ENCODE measurements at regions not wholly inside any gene's neighbourhood (a gene's known extent, or its start where the extent isn't known, plus 50 kb on each side); places are given as distances from the start of the nearest gene placed in this dataset.

DNA sequence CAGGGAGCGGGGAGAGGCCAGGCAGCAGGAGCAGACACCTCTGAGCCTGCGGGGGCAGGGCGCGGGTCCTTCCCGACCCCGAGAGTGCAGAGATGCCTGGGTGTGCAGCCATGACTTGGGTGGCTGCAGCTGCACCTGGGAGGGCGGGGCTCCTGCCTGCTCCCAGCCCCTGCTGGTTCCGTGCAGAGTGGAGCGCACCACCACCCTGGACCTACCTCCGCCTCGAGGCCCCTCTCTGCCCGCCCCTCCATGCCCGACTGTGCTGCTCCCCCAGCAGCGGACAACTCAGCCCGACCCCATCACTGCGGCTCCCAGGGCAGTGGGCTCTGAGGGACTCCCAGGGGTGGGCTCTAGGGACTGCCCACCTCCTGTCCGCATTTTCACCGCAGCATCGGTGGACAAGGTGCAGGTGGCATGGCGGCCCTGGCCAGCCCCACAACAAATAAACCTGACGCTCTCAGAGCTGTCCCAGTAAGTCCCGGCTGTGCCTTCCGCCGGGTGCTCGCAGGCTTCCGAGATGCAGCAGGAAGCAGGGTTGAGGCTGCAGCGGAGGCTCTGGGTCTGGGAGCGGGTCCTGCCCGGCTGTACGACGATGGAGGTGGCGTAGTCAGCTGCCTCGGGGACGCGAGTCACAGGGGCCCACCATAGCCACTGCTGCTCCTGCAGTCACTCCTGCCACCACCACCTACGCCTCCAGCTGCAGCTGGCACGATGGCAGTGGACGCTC is 392.0 kb upstream of the CCDC196 start:
- H3K4me3 ChIP-seq (ENCODE audit: insufficient read depth, low read depth, low read length): no peak overlapping the region
- H3K27me3 ChIP-seq (ENCODE audit: control insufficient read depth, insufficient read depth, low read length): no peaks in the 10 kb centered on the region
- DNase-seq: peak; percentile 34
- no peaks in the 10 kb centered on the region for H3K36me3 ChIP-seq (replicated peaks; ENCODE audit: control insufficient read depth, insufficient read depth, low read length)

DNA sequence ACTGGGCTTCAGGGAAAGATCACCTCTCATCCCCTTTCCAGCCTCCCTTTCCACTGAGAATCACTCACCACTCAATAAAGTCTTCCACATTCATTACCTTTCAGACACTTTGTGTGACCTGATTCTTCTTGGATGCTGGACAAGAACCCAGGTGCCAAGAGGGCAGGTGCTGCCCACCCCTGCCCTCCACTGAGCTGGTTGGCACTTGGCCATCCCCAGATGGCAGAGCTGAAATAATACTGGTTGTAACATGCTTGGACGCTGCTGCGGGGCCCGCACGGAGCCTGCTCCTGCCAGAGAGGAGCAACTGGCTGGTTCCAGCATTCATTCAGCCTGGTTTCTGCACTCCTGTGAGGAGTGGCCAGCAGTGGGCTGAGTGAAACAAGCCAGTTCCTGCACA is 386.7 kb upstream of the CCDC196 start:
- no peak for DNase-seq
- no peak overlapping the region for H3K4me3 ChIP-seq (ENCODE audit: insufficient read depth, low read depth, low read length)
- H3K36me3 ChIP-seq (replicated peaks; ENCODE audit: control insufficient read depth, insufficient read depth, low read length): no peaks in the 10 kb centered on the region
- no peaks in the 10 kb centered on the region for H3K27me3 ChIP-seq (ENCODE audit: control insufficient read depth, insufficient read depth, low read length)

DNA sequence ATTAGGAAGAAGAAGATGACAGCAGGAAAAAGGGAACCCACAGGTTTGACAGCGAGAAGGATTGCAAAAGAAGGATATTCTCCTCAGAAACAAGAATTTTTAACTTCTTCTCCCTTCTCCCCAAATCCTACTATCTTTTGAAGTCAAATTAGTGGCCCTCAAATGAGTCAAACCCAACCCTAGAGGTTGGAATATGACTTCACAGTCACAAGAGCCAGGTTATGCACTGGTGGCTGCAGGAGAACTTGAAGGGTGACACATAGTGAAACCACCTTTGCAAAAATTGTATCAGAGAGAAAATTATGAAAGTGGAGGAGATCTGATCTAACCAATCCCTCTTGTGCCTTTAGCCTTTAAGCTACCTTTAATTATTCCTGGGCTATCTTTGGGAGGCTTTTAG is 386.2 kb upstream of the CCDC196 start:
- H3K36me3 ChIP-seq (replicated peaks; ENCODE audit: control insufficient read depth, insufficient read depth, low read length): no peaks in the 10 kb centered on the region
- H3K27me3 ChIP-seq (ENCODE audit: control insufficient read depth, insufficient read depth, low read length): no peaks in the 10 kb centered on the region
- no peak overlapping the region for H3K4me3 ChIP-seq (ENCODE audit: insufficient read depth, low read depth, low read length)
- no peak for DNase-seq

DNA sequence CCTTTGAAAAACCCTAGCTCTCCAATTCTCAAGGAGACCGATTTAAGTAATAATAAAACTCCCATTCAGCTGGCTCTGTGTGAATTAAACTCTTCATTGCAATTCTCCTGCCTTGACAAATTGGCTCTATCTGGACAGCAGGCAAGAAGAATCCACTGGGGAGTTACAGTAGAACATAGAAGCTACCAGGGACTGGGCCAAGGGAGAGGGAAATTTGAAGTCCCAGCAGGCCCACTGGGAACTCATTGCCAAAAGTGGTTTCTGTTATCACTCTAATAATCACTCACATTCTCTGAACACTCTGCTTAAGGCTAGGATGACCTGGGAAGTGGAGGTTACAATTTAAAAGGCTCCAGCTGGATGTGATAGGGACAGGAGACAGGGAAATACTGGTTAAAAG is 384.5 kb upstream of the CCDC196 start:
- DNase-seq: no peak
- H3K4me3 ChIP-seq (ENCODE audit: insufficient read depth, low read depth, low read length): no peak overlapping the region
- H3K27me3 ChIP-seq (ENCODE audit: control insufficient read depth, insufficient read depth, low read length): no peaks in the 10 kb centered on the region
- H3K36me3 ChIP-seq (replicated peaks; ENCODE audit: control insufficient read depth, insufficient read depth, low read length): no peaks in the 10 kb centered on the region

DNA sequence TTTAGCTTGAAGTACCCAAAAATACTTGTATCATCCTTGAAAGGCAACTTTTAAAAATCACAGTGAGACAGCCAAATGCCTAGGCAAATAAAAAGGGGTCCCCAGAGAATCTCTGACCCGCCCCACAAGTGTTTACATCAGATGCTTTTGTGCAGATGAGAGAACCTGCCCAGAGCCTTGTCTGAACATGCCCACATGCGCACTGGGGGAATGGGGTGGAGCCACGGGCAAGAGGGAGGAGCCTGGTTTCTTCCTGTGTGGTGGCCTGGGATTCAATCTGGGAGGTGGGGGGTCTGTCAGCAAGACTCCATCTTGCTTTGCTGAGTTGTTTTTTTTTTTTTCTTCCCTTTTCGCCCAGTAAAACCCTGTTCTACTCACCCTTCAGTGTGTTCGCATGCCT is 381.7 kb upstream of the CCDC196 start:
- Histone ChIP-seq H3K36me3 (replicated peaks; ENCODE audit: control insufficient read depth, insufficient read depth, low read length) (no peaks in the 10 kb centered on the region), H3K4me3 (ENCODE audit: insufficient read depth, low read depth, low read length) (no peak overlapping the region), H3K27me3 (ENCODE audit: control insufficient read depth, insufficient read depth, low read length) (no peaks in the 10 kb centered on the region)
- no peak for DNase-seq

DNA sequence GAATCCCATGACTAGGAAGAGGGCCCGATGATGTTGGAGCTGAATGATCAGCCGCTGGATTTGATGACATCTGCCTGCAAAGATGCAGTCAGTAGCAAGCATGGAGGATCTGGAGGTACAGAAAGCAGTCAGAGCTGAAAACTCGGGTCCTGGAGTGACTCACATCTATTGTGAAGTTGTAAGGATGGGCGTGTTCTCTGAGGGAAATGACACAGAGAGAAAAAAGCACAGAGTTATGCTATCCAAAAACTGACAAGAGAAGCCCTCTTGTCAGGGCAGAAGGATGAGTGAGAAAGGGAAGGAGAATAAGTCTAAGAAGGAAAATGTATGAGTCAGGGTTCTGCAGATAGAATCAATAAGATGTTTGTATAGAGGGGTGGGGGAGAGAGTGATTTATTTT is 380.4 kb upstream of the CCDC196 start:
- no peak for DNase-seq
- Histone ChIP-seq H3K36me3 (replicated peaks; ENCODE audit: control insufficient read depth, insufficient read depth, low read length) (no peaks in the 10 kb centered on the region), H3K27me3 (ENCODE audit: control insufficient read depth, insufficient read depth, low read length) (no peaks in the 10 kb centered on the region), H3K4me3 (ENCODE audit: insufficient read depth, low read depth, low read length) (no peak overlapping the region)

DNA sequence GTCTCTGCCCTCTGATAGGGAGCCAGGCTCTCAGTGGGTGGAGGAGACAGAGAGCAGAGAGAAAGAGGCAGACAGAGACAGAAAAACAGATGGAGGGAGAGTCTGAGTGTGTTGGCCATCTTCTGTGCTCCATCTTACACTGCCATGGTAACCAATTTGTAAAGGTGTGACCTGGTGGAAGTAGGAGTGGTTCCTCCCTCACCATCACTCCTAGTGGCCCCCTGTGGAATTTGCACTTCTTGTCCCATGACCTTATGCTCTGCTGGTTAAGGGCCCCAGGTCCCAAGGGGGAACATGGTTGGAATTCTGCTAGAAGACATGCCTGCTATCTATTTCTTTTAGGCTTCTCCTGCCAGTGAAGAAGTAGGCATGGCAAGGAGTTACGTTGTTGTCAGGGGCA is 376.7 kb upstream of the CCDC196 start:
- DNase-seq: no peak
- no peaks in the 10 kb centered on the region for H3K36me3 ChIP-seq (replicated peaks; ENCODE audit: control insufficient read depth, insufficient read depth, low read length)
- no peaks in the 10 kb centered on the region; the same call in 1 of the 2 replicates for H3K27me3 ChIP-seq (ENCODE audit: control insufficient read depth, insufficient read depth, low read length)
- H3K4me3 ChIP-seq (ENCODE audit: insufficient read depth, low read depth, low read length): no peak overlapping the region

DNA sequence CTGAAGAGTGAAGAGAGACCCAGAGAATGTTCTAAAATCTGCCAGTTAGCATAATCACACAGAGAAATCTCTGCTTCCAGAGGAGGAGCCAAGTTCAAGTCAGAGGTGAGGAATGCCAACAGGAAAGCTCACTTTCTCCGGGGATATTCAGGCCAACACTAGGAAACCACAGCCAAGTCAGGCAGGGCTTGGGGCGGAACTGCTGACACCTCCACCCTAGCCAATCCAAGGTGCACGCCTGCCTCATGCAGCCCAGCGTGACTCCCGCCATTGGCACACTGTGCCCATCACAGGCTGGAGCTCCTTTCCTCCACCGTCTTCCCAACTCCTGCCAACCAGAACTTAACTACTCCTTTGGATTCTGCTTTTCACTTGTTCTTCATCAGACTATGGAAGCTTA is 374.3 kb upstream of the CCDC196 start:
- Histone ChIP-seq H3K27me3 (ENCODE audit: control insufficient read depth, insufficient read depth, low read length) (no peaks in the 10 kb centered on the region; the same call in 1 of the 2 replicates), H3K36me3 (replicated peaks; ENCODE audit: control insufficient read depth, insufficient read depth, low read length) (no peaks in the 10 kb centered on the region), H3K4me3 (ENCODE audit: insufficient read depth, low read depth, low read length) (no peak overlapping the region)
- no peak for DNase-seq

DNA sequence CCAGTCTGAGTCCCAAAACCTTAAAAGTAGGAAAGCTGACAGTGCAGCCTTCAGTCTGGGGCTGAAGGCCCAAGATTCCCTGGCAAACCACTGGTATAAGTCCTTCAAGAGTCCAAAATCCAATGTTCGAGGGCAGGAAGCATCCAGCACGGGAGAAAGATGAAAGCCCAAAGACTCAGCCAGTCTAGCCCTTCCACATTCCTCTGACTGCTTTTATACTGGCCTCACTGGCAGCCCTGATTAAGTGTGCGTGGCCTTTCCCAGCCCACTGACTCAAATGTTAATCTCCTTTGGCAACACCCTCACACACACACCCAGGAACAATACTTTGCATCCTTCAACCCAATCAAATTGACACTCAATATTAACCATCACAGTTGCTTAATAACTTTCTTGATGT is 372.1 kb upstream of the CCDC196 start:
- no peak for DNase-seq
- Histone ChIP-seq H3K4me3 (ENCODE audit: insufficient read depth, low read depth, low read length) (no peak overlapping the region), H3K36me3 (replicated peaks; ENCODE audit: control insufficient read depth, insufficient read depth, low read length) (no peaks in the 10 kb centered on the region), H3K27me3 (ENCODE audit: control insufficient read depth, insufficient read depth, low read length) (no peaks in the 10 kb centered on the region; the same call in 1 of the 2 replicates)

DNA sequence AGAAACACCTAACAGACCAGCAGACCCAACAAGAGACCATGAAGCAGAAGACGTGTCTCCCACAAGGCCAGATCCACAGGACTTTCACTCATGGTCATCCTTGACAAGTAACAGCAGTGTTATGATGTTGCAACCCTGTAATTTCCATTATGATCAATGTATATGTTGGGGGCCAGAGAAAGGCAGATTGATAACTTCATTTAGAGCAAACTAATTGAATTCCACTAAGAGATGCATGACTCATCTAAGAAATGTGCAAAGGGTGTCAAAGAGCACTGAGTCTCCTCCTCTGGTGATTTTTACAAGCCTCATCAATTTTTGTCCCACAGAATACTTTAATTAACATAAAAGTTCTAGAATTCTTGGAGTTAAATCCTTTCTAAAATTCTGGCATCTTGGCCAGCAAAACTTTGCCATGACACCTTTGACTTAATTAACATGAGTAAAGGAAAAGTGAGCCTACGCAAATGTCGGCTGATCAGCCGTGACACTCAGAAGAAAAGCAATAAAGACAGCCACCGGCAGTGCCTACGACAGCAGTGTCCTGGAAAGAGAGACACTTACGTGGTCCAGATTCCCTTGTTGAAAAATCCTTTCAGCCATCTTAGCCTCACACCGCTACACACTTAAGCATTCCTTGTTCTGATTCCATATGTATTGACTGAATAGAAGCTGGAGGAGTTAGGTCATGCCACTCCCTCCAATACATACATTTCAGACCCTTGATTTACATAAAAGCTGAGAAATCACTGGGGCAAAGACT is 370.2 kb upstream of the CCDC196 start:
- DNase-seq: no peak
- Histone ChIP-seq H3K27me3 (ENCODE audit: control insufficient read depth, insufficient read depth, low read length) (no peaks in the 10 kb centered on the region; the same call in 1 of the 2 replicates), H3K36me3 (replicated peaks; ENCODE audit: control insufficient read depth, insufficient read depth, low read length) (no peaks in the 10 kb centered on the region), H3K4me3 (ENCODE audit: insufficient read depth, low read depth, low read length) (no peak overlapping the region)

DNA sequence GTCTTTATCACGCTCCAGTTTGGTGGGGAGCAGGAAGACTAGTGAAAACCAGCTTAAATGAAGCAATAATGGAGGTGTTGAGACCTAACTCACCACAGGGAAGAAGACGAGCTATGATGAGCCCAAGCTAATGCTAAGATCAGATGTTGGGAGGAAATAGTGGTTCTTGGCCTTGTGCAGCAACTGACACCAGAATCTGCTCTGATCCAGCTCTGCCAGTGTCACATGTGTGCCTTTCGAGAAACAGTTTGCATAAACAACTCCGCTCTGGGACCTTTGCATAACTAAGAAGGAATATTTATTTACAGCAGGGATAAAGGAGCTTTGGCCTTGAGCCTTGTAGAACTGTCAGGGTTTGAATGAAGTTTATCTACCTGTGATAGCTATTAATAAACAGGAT is 369.4 kb upstream of the CCDC196 start:
- H3K36me3 ChIP-seq (replicated peaks; ENCODE audit: control insufficient read depth, insufficient read depth, low read length): no peaks in the 10 kb centered on the region
- no peak overlapping the region for H3K4me3 ChIP-seq (ENCODE audit: insufficient read depth, low read depth, low read length)
- DNase-seq: no peak
- no peaks in the 10 kb centered on the region for H3K27me3 ChIP-seq (ENCODE audit: control insufficient read depth, insufficient read depth, low read length)

DNA sequence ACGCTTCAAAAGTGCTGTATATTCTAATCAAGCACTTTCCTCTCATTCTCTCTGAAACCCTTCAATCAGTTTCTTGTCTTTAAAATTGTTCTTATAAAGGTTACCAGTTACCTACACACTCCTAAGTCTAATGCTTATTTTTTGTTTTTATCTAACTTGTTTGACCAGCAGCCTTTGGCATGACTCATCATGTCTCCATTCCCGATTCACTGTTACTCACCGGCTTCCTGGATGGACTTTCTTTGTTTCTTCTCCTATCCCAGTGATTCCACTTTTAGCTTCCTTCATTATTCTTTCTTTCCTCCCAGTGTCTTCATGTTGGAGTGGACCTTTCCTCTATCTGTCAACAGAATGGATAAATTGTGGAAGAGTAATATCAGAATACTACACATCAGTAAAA is 368.6 kb upstream of the CCDC196 start:
- DNase-seq: no peak
- Histone ChIP-seq H3K27me3 (ENCODE audit: control insufficient read depth, insufficient read depth, low read length) (no peaks in the 10 kb centered on the region), H3K4me3 (ENCODE audit: insufficient read depth, low read depth, low read length) (no peak overlapping the region), H3K36me3 (replicated peaks; ENCODE audit: control insufficient read depth, insufficient read depth, low read length) (no peaks in the 10 kb centered on the region)

DNA sequence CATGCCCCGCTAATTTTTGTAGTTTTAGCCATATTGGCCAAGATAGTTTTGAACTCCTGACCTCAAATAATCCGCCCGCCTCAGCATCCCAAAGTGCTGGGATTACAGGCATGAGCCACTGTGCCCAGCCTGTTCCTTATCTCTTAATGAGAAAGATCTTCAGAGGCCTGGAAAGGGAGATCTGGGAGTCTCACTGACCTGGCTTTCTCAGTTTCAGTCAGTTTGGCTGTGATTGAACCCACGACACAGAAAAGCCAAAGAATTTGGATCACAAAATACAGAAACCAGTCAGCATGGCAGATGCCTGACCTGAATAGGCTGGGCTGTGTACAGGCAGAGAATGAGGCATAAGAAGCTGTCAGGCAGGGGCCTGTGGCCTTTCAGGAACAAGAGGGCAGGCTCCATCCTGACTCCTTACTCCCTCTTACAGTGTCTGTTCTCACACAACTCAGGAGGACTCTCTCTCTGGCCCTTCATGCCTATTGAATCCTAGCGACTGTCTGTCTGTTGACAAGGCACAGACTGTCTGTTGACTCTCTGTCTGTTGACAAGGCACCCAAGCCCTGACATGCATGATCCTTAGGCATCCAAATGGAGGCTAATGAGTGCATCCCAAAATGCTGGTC is 366.5 kb upstream of the CCDC196 start:
- Histone ChIP-seq H3K4me3 (ENCODE audit: insufficient read depth, low read depth, low read length) (no peak overlapping the region), H3K27me3 (ENCODE audit: control insufficient read depth, insufficient read depth, low read length) (no peaks in the 10 kb centered on the region), H3K36me3 (replicated peaks; ENCODE audit: control insufficient read depth, insufficient read depth, low read length) (no peaks in the 10 kb centered on the region)
- DNase-seq: no peak

DNA sequence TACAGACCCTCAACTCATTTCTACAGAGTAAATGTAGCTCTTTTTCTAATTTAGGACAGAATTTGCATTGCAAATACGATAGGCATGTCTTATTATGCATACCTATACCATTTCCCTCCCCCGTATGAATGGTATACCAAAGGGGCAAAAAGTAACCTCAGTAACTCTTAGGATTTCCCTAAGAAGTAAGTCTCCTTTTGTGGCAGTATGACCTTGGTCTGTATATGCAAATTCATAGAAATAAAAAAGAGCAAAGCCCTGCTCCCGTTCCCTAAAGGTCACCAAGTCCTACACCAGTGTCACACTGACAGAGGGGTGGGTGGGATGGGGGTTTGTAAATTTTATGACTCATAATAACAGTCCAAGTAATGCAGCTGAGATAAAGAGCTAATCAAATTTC is 365.8 kb upstream of the CCDC196 start:
- Histone ChIP-seq H3K36me3 (replicated peaks; ENCODE audit: control insufficient read depth, insufficient read depth, low read length) (no peaks in the 10 kb centered on the region), H3K27me3 (ENCODE audit: control insufficient read depth, insufficient read depth, low read length) (no peaks in the 10 kb centered on the region), H3K4me3 (ENCODE audit: insufficient read depth, low read depth, low read length) (no peak overlapping the region)
- DNase-seq: no peak

DNA sequence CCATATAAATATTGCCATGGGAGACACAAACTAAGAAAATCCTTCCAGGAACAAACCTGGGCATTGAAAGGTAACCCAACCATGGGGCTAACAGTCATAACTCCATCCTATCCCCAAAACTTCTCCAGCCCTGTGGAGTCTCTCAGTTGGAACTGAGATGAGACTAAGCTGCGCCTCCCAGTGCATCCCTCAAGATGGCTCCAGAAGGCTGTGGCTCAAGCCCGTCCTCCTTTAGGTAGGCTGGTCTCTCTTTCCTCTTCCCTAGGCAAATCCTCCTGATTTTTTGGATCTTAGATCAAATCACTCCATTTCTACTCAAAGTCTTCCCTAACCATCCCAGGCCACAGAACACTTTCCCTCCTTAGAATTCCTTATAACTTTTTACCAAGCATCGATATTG is 364.3 kb upstream of the CCDC196 start:
- no peaks in the 10 kb centered on the region for H3K36me3 ChIP-seq (replicated peaks; ENCODE audit: control insufficient read depth, insufficient read depth, low read length)
- H3K27me3 ChIP-seq (ENCODE audit: control insufficient read depth, insufficient read depth, low read length): no peaks in the 10 kb centered on the region
- H3K4me3 ChIP-seq (ENCODE audit: insufficient read depth, low read depth, low read length): no peak overlapping the region
- DNase-seq: no peak

Data from H7 (cell line).